Osteocyte (in vitro differentiated cells): ENCODE measurements at regions not wholly inside any gene's neighbourhood (a gene's known extent, or its start where the extent isn't known, plus 50 kb on each side); places are given as distances from the start of the nearest gene placed in this dataset.

Experiments used
- DNase-seq: peaks from one replicate; pipeline ENCODE4 v3.0.0; 2021; ENCODE audit warnings: mixed read lengths; ENCODE audit not compliant: unreplicated experiment; ENCODE audit errors: extremely low spot score
- H3K27ac Mint-ChIP-seq: one replicate; pipeline ENCODE4 v1.8.0; 2021; ENCODE audit warnings: mild to moderate bottlenecking, mixed read lengths; ENCODE audit not compliant: unreplicated experiment
- H3K27me3 Mint-ChIP-seq: one replicate; pipeline ENCODE4 v1.8.0; 2021; ENCODE audit warnings: mixed read lengths; ENCODE audit not compliant: unreplicated experiment
- H3K36me3 Mint-ChIP-seq: one replicate; pipeline ENCODE4 v1.8.0; 2021; ENCODE audit warnings: mixed read lengths; ENCODE audit not compliant: unreplicated experiment
- H3K4me1 Mint-ChIP-seq: one replicate; pipeline ENCODE4 v1.8.0; 2021; ENCODE audit warnings: mixed read lengths; ENCODE audit not compliant: unreplicated experiment
- H3K4me3 Mint-ChIP-seq: one replicate; pipeline ENCODE4 v1.8.0; 2021; ENCODE audit warnings: mild to moderate bottlenecking, moderate library complexity, mixed read lengths; ENCODE audit not compliant: unreplicated experiment
- H3K9me3 Mint-ChIP-seq: one replicate; pipeline ENCODE4 v1.8.0; 2021; ENCODE audit warnings: mixed read lengths; ENCODE audit not compliant: unreplicated experiment
- TF ChIP-seq, protein P1 (sequence below): fragments of 200-600 bp; sonication (generic); IDR thresholded peaks from 2 replicates; pipeline ENCODE4 v1.5.0; 2021; ENCODE audit warnings: antibody characterized with exemption, mild to moderate bottlenecking, moderate library complexity

- Mint-ChIP-seq H3K9me3 (no peaks in the 10 kb centered on the region), H3K4me1 (peaks cover 5% of the 10 kb centered on the region), H3K27me3 (peaks cover 4% of the 10 kb centered on the region), H3K36me3 (no peaks in the 10 kb centered on the region), H3K27ac (no peak overlapping the region), H3K4me3 (no peak overlapping the region)
- TF ChIP-seq, protein P1, sequence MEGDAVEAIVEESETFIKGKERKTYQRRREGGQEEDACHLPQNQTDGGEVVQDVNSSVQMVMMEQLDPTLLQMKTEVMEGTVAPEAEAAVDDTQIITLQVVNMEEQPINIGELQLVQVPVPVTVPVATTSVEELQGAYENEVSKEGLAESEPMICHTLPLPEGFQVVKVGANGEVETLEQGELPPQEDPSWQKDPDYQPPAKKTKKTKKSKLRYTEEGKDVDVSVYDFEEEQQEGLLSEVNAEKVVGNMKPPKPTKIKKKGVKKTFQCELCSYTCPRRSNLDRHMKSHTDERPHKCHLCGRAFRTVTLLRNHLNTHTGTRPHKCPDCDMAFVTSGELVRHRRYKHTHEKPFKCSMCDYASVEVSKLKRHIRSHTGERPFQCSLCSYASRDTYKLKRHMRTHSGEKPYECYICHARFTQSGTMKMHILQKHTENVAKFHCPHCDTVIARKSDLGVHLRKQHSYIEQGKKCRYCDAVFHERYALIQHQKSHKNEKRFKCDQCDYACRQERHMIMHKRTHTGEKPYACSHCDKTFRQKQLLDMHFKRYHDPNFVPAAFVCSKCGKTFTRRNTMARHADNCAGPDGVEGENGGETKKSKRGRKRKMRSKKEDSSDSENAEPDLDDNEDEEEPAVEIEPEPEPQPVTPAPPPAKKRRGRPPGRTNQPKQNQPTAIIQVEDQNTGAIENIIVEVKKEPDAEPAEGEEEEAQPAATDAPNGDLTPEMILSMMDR = no peak
- no peak for DNase-seq
Observed at GRCh38 chr13:81211713-81212112, 870.8 kb upstream of the SPRY2 start.

GRCh38 chr13:81207636-81208035 lies 866.7 kb upstream of the SPRY2 start:
- TF ChIP-seq, protein P1 = no peak
- Mint-ChIP-seq H3K4me1 (peaks cover 5% of the 10 kb centered on the region), H3K9me3 (no peaks in the 10 kb centered on the region), H3K27ac (no peak overlapping the region), H3K4me3 (no peak overlapping the region), H3K36me3 (no peaks in the 10 kb centered on the region), H3K27me3 (no peaks in the 10 kb centered on the region)
- no peak for DNase-seq

GRCh38 chr13:81207231-81207630 lies 866.3 kb upstream of the SPRY2 start:
- Mint-ChIP-seq H3K36me3 (no peaks in the 10 kb centered on the region), H3K4me3 (no peak overlapping the region), H3K4me1 (peaks cover 5% of the 10 kb centered on the region), H3K9me3 (no peaks in the 10 kb centered on the region), H3K27ac (no peak overlapping the region), H3K27me3 (no peaks in the 10 kb centered on the region)
- TF ChIP-seq, protein P1 = no peak
- DNase-seq = no peak

- Mint-ChIP-seq H3K4me1 (peaks cover 8% of the 10 kb centered on the region), H3K36me3 (no peaks in the 10 kb centered on the region), H3K9me3 (no peaks in the 10 kb centered on the region), H3K27ac (no peak overlapping the region), H3K27me3 (peaks cover 2% of the 10 kb centered on the region), H3K4me3 (no peak overlapping the region)
- TF ChIP-seq, protein P1 = no peak
- no peak for DNase-seq
Observed at GRCh38 chr13:81203783-81204182, 862.9 kb upstream of the SPRY2 start.

DNA sequence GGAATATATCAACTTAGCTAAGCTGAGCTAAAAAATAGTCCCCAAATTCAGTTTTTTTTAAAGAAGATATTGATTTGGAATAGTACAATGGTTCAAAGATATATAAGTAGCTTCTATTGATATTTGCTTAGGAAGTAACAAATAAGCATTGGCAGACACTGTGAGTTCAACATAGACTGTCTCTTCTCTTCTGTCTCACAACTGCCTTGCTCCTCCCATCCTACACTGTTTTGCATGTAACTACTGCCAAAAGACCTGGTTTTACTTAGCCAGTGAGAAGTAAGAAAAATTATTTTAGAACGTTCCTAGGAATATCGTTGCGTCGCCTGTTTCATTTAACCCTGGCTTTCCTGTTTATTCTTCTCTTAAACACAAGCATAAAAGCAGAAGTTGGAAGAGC lies 859.0 kb upstream of the SPRY2 start:
- H3K9me3 Mint-ChIP-seq = no peaks in the 10 kb centered on the region
- no peak overlapping the region for H3K4me3 Mint-ChIP-seq
- no peak for DNase-seq
- TF ChIP-seq, protein P1 = no peak
- H3K27ac Mint-ChIP-seq = no peak overlapping the region
- H3K4me1 Mint-ChIP-seq = peaks cover 3% of the 10 kb centered on the region
- no peaks in the 10 kb centered on the region for H3K36me3 Mint-ChIP-seq
- peaks cover 2% of the 10 kb centered on the region for H3K27me3 Mint-ChIP-seq
